Fibroblast of lung (primary cell): ENCODE measurements at regions not wholly inside any gene's neighbourhood (a gene's known extent, or its start where the extent isn't known, plus 50 kb on each side); places are given as distances from the start of the nearest gene placed in this dataset.

Experiments
- EZH2 ChIP-seq: IDR thresholded peaks from 2 replicates; pipeline ENCODE4 v1.5.1; 2012; ENCODE audit warnings: low read length, control low read depth, mild to moderate bottlenecking; ENCODE audit errors: missing control alignments
- TF ChIP-seq, protein P1 (sequence below), 2 donors: IDR thresholded peaks in 1 of 2; conservative IDR thresholded peaks in 1 of 2; 1 replicate in 1 of 2; 2 replicates in 1 of 2; pipeline ENCODE4 v1.5.1; 2011 to 2012; ENCODE audit warnings: low read length in 2 of 2, control low read depth in 1 of 2, inconsistent platforms in 1 of 2, low read depth in 1 of 2, mild to moderate bottlenecking in 1 of 2

DNA sequence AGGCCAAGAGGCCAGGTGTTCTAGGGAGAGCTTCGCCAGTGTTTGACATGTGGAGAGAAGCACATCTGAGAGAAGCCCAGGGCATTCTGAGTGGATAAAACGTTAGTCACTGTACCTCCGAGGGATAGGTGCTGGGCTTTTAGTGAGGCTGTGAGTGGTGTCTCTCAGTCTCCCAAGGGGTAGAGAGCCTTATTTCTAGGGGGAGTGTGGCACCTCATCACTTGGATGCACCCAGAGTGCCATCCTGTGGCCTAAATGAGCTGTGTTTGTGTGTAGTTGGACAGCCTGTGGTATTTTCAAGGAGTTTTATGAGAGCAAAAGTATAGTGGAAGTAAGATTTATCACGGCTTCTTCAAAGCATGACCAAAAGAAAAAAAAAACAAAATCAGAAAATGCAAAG lies 1046.9 kb upstream of the WWC1 start:
- TF ChIP-seq, protein P1, sequence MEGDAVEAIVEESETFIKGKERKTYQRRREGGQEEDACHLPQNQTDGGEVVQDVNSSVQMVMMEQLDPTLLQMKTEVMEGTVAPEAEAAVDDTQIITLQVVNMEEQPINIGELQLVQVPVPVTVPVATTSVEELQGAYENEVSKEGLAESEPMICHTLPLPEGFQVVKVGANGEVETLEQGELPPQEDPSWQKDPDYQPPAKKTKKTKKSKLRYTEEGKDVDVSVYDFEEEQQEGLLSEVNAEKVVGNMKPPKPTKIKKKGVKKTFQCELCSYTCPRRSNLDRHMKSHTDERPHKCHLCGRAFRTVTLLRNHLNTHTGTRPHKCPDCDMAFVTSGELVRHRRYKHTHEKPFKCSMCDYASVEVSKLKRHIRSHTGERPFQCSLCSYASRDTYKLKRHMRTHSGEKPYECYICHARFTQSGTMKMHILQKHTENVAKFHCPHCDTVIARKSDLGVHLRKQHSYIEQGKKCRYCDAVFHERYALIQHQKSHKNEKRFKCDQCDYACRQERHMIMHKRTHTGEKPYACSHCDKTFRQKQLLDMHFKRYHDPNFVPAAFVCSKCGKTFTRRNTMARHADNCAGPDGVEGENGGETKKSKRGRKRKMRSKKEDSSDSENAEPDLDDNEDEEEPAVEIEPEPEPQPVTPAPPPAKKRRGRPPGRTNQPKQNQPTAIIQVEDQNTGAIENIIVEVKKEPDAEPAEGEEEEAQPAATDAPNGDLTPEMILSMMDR (conservative IDR thresholded peaks at IDR 0.05 in 1 of 2, IDR thresholded peaks at IDR 0.05 in 1 of 2; ENCODE audit: low read depth in 1 of 2, low read length in 2 of 2), result peak in 1 of 2 donors; percentile 50
- TF ChIP-seq EZH2, result no peak
